Natural killer cell treated with Interleukin-12 subunit alpha and Interleukin-12 subunit beta and Interleukin-15 and Interleukin-18, amount 100 ng/mL, for 72 hours (primary cell): ENCODE measurements at regions not wholly inside any gene's neighbourhood (a gene's known extent, or its start where the extent isn't known, plus 50 kb on each side); places are given as distances from the start of the nearest gene placed in this dataset.

Source experiments
- ATAC-seq, 2 donors: fragments of 150-1000 bp; cut with Tn5 transposase in 1 of 2; sonication (Bioruptor Pico), chemical (Tn5 transposase) in 1 of 2; 2 replicates each; pipeline ENCODE4 v1.10.0; 2021
- DNase-seq: peaks from one replicate; pipeline ENCODE4 v3.0.0; 2022; ENCODE audit warnings: low spot score
- H3K27ac Mint-ChIP-seq, 2 donors: 1 replicate in 1 of 2; 2 replicates in 1 of 2; pipeline ENCODE4 v1.8.0; 2022; ENCODE audit warnings: mixed read lengths in 2 of 2, mild to moderate bottlenecking in 1 of 2, moderate library complexity in 1 of 2
- H3K27me3 Mint-ChIP-seq, 2 donors: 1 replicate in 1 of 2; 2 replicates in 1 of 2; pipeline ENCODE4 v1.8.0; 2022; ENCODE audit warnings: mixed read lengths in 2 of 2
- H3K36me3 Mint-ChIP-seq: one replicate; pipeline ENCODE4 v1.8.0; 2022; ENCODE audit warnings: mixed read lengths
- H3K4me1 Mint-ChIP-seq, 2 donors: 1 replicate in 1 of 2; 2 replicates in 1 of 2; pipeline ENCODE4 v1.8.0; 2022; ENCODE audit warnings: low read depth in 2 of 2, mixed read lengths in 2 of 2, mild to moderate bottlenecking in 1 of 2
- H3K4me3 Mint-ChIP-seq: one replicate; pipeline ENCODE4 v1.8.0; 2022; ENCODE audit warnings: mixed read lengths
- H3K9me3 Mint-ChIP-seq: 2 replicates; pipeline ENCODE4 v1.8.0; 2022; ENCODE audit warnings: mixed read lengths

- H3K9me3 Mint-ChIP-seq = no peaks in the 10 kb centered on the region
- H3K27me3 Mint-ChIP-seq = peaks cover 19 to 36% of the 10 kb centered on the region in 2 donors
- H3K4me3 Mint-ChIP-seq = no peak overlapping the region
These were observed 51.1 kb upstream of the NHSL1 start for GRCh38 chr6:138550346-138550767.

GRCh38 chr6:138554146-138554545 lies 54.9 kb upstream of the NHSL1 start:
- Mint-ChIP-seq H3K4me3 (no peak overlapping the region), H3K4me1 (no peaks in the 10 kb centered on the region), H3K27me3 (peaks cover 15 to 40% of the 10 kb centered on the region in 2 donors), H3K36me3 (no peaks in the 10 kb centered on the region), H3K27ac (no peak overlapping the region), H3K9me3 (no peaks in the 10 kb centered on the region)
- DNase-seq (no peak), ATAC-seq (no peak)

More at GRCh38 chr6:138550346-138550767, 51.1 kb upstream of the NHSL1 start:
- ATAC-seq (no peak), DNase-seq (no peak)
- H3K27ac Mint-ChIP-seq = no peak overlapping the region
- peaks cover 0 to 7% of the 10 kb centered on the region in 2 donors for H3K4me1 Mint-ChIP-seq
- H3K36me3 Mint-ChIP-seq = no peaks in the 10 kb centered on the region

- H3K27me3 Mint-ChIP-seq = peaks cover 15 to 37% of the 10 kb centered on the region in 2 donors
- H3K4me1 Mint-ChIP-seq = no peaks in the 10 kb centered on the region
- no peaks in the 10 kb centered on the region for H3K9me3 Mint-ChIP-seq
- no peaks in the 10 kb centered on the region for H3K36me3 Mint-ChIP-seq
- ATAC-seq (no peak), DNase-seq (no peak)
- H3K4me3 Mint-ChIP-seq = no peak overlapping the region
- no peak overlapping the region for H3K27ac Mint-ChIP-seq
These were observed 56.2 kb upstream of the NHSL1 start for GRCh38 chr6:138555421-138555988.

- ATAC-seq = no peak
- no peaks in the 10 kb centered on the region for H3K4me1 Mint-ChIP-seq
- no peak overlapping the region for H3K27ac Mint-ChIP-seq
- H3K36me3 Mint-ChIP-seq = no peaks in the 10 kb centered on the region
- H3K27me3 Mint-ChIP-seq = peaks cover 19 to 43% of the 10 kb centered on the region in 2 donors
- H3K4me3 Mint-ChIP-seq = no peak overlapping the region
- no peak for DNase-seq
- no peaks in the 10 kb centered on the region for H3K9me3 Mint-ChIP-seq
These were observed 57.9 kb upstream of the NHSL1 start for GRCh38 chr6:138557147-138557546.

- H3K4me3 Mint-ChIP-seq = no peak overlapping the region
- H3K9me3 Mint-ChIP-seq = no peaks in the 10 kb centered on the region
- no peaks in the 10 kb centered on the region for H3K4me1 Mint-ChIP-seq
- DNase-seq (no peak), ATAC-seq (no peak)
- no peaks in the 10 kb centered on the region for H3K36me3 Mint-ChIP-seq
- H3K27me3 Mint-ChIP-seq = peaks cover 23 to 46% of the 10 kb centered on the region in 2 donors
- no peak overlapping the region for H3K27ac Mint-ChIP-seq
These were observed 59.8 kb upstream of the NHSL1 start for GRCh38 chr6:138559143-138559542.

GRCh38 chr6:138560130-138560860 lies 61.0 kb upstream of the NHSL1 start:
- no peak for ATAC-seq
- DNase-seq = no peak
- Mint-ChIP-seq H3K4me3 (no peak overlapping the region), H3K27me3 (peaks cover 22 to 45% of the 10 kb centered on the region in 2 donors), H3K9me3 (no peaks in the 10 kb centered on the region), H3K27ac (no peak overlapping the region), H3K36me3 (no peaks in the 10 kb centered on the region), H3K4me1 (no peaks in the 10 kb centered on the region)

GRCh38 chr6:138562691-138563090 lies 63.4 kb upstream of the NHSL1 start:
- no peak for ATAC-seq
- no peaks in the 10 kb centered on the region for H3K36me3 Mint-ChIP-seq

GRCh38 chr6:138563231-138563630 lies 63.9 kb upstream of the NHSL1 start:
- Mint-ChIP-seq H3K36me3 (no peaks in the 10 kb centered on the region), H3K27me3 (peaks cover 24 to 32% of the 10 kb centered on the region in 2 donors), H3K9me3 (no peaks in the 10 kb centered on the region), H3K4me1 (no peaks in the 10 kb centered on the region), H3K4me3 (no peak overlapping the region), H3K27ac (no peak overlapping the region)
- ATAC-seq = no peak
- no peak for DNase-seq

More at GRCh38 chr6:138562691-138563090, 63.4 kb upstream of the NHSL1 start:
- no peak for DNase-seq
- Mint-ChIP-seq H3K27ac (no peak overlapping the region), H3K9me3 (no peaks in the 10 kb centered on the region), H3K4me1 (no peaks in the 10 kb centered on the region), H3K4me3 (no peak overlapping the region), H3K27me3 (peaks cover 20 to 32% of the 10 kb centered on the region in 2 donors)

GRCh38 chr6:138563650-138564049 lies 64.4 kb upstream of the NHSL1 start:
- Mint-ChIP-seq H3K9me3 (no peaks in the 10 kb centered on the region), H3K4me1 (no peaks in the 10 kb centered on the region), H3K27me3 (peaks cover 26 to 32% of the 10 kb centered on the region in 2 donors), H3K36me3 (no peaks in the 10 kb centered on the region), H3K4me3 (no peak overlapping the region), H3K27ac (no peak overlapping the region)
- DNase-seq = no peak
- no peak for ATAC-seq

GRCh38 chr6:138564170-138564721 lies 65.0 kb upstream of the NHSL1 start:
- no peaks in the 10 kb centered on the region for H3K36me3 Mint-ChIP-seq
- H3K4me3 Mint-ChIP-seq = no peak overlapping the region
- DNase-seq (no peak), ATAC-seq (no peak)
- H3K4me1 Mint-ChIP-seq = no peaks in the 10 kb centered on the region
- H3K27me3 Mint-ChIP-seq = peaks cover 26 to 32% of the 10 kb centered on the region in 2 donors
- no peak overlapping the region for H3K27ac Mint-ChIP-seq
- H3K9me3 Mint-ChIP-seq = no peaks in the 10 kb centered on the region

- peaks cover 22 to 23% of the 10 kb centered on the region in 2 donors for H3K27me3 Mint-ChIP-seq
- no peak for DNase-seq
- H3K36me3 Mint-ChIP-seq = no peaks in the 10 kb centered on the region
- no peaks in the 10 kb centered on the region for H3K4me1 Mint-ChIP-seq
- no peaks in the 10 kb centered on the region for H3K9me3 Mint-ChIP-seq
- ATAC-seq = no peak
- no peak overlapping the region for H3K4me3 Mint-ChIP-seq
- H3K27ac Mint-ChIP-seq = no peak overlapping the region
These were observed 67.8 kb upstream of the NHSL1 start for GRCh38 chr6:138567052-138567451.

GRCh38 chr6:138568997-138569396 lies 69.7 kb upstream of the NHSL1 start:
- Mint-ChIP-seq H3K36me3 (no peaks in the 10 kb centered on the region), H3K27ac (no peak overlapping the region), H3K9me3 (no peaks in the 10 kb centered on the region), H3K4me1 (no peaks in the 10 kb centered on the region), H3K27me3 (peaks cover 8 to 17% of the 10 kb centered on the region in 2 donors), H3K4me3 (no peak overlapping the region)
- no peak for DNase-seq
- ATAC-seq = no peak

- H3K4me1 Mint-ChIP-seq = no peaks in the 10 kb centered on the region
- H3K27me3 Mint-ChIP-seq = peaks cover 4 to 15% of the 10 kb centered on the region in 2 donors
- no peaks in the 10 kb centered on the region for H3K36me3 Mint-ChIP-seq
- ATAC-seq (no peak), DNase-seq (no peak)
- no peaks in the 10 kb centered on the region for H3K9me3 Mint-ChIP-seq
- H3K27ac Mint-ChIP-seq = no peak overlapping the region
- no peak overlapping the region for H3K4me3 Mint-ChIP-seq
These were observed 70.3 kb upstream of the NHSL1 start for GRCh38 chr6:138569554-138569953.

GRCh38 chr6:138569970-138570724 lies 70.9 kb upstream of the NHSL1 start:
- ATAC-seq (no peak), DNase-seq (no peak)
- H3K27ac Mint-ChIP-seq = no peak overlapping the region
- H3K4me3 Mint-ChIP-seq = no peak overlapping the region
- H3K9me3 Mint-ChIP-seq = no peaks in the 10 kb centered on the region
- no peaks in the 10 kb centered on the region for H3K36me3 Mint-ChIP-seq
- H3K27me3 Mint-ChIP-seq = peaks cover 0 to 13% of the 10 kb centered on the region in 2 donors
- no peaks in the 10 kb centered on the region for H3K4me1 Mint-ChIP-seq
